Activated T-cell treated with anti-CD3 and anti-CD28 coated beads, Interleukin-2, amount 50 U/mL, for 1 hour (primary cell): ENCODE measurements at regions not wholly inside any gene's neighbourhood (a gene's known extent, or its start where the extent isn't known, plus 50 kb on each side); places are given as distances from the start of the nearest gene placed in this dataset.

Experiments used
- DNase-seq: peaks from one replicate; pipeline ENCODE4 v3.0.0-alpha.2; 2020

DNA sequence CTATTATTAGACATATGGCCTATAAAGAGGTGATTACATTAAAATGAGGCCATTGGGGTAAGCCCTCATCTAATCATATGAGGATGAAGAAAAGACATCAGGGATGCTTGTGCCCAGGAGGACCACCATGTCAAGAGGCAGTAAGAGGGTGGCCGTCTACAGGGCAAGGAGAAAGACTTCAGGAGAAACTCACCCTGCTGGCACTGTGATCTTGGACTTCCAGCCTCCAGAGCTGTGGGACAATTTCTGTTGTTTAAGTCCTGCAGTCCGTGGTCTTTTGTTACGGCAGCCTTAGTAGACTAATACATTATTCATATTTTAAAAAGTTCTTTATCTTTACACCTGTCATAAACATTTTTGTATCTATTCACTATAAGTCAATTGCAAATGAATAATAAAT lies 290.0 kb downstream of the PRL start:
- DNase-seq = no peak

DNA sequence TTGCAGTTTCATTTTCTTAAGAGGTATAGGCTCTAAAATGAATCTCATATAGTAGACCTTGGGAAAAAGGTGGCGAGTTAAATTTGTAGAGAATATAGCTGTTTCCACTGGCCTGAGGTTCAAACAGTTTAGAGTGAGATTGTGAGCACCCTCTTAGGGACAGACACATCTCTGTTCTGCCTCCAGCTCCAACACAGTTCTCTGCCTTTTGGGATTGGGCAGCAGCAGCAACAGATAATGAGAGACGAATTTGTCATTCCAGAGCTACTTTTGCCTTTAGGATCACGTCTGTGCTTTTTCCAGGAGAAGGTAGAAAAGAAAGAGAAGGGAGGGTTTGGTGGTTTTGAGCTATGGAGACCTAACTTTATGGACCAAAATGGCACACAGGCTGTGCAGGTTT lies 289.4 kb downstream of the PRL start:
- no peak for DNase-seq

DNA sequence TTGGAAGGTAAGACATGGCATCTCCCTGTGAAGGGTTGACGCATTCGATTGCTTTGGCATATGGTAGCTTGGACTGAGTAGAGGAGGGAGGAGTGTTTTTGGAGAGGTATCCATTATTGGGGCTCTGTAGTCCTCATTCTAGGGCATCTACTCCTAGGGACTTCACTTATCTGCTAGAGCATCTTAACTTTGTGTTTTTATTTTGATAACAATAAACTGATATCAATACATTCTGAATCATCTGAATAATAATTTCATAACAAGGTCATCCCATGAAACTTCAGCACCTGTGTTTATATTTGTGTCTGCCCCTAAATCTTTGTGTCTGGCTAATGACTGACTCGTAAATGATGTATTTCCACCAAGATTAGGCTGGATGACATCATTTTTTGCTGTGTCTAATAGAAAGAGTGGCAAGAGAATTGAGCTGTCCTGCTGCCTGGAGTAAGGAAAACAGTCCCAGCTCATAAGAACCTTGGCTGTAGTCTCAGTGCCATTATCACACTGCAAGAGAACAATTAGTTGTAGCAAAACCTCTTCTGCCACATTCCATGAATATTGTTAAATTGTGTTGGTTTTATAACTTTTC lies 288.5 kb downstream of the PRL start:
- DNase-seq = no peak

DNA sequence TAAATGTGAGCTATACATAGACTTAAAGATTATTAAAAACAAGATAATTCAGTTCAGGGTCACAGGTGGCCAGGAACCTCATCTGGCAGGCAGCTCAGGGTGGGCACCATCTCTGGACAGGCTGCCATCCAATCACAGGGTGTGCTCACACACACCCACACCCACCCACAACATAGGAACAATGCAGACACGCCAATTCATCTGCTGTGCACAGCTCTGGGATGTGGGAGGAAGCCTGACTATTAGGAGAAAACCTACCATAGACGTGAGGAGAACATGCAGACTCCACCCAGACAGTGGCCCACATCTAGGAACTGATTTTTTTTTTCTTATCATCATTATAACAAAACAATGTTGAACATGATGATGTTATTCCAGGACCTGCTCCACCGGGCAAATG lies 286.7 kb downstream of the PRL start:
- DNase-seq = no peak

DNA sequence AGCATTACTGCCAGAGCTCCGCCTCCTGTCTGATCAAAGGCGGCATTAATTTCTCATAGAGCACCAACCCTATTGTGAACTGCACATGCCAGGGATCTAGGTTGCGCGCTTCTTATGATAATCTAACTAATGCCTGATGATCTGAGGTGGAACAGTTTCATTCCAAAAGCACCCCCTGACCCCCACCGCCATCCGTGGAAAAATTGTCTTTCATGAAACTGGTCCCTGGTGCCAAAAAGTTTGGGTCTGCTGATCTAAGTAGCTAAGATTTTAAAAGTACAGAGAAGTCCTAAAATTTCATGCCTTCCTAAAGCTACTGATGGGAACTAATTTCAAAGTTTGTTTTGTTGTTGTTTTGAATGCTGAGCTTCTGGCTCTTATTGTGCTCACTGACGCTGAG lies 281.6 kb downstream of the PRL start:
- no peak for DNase-seq

DNA sequence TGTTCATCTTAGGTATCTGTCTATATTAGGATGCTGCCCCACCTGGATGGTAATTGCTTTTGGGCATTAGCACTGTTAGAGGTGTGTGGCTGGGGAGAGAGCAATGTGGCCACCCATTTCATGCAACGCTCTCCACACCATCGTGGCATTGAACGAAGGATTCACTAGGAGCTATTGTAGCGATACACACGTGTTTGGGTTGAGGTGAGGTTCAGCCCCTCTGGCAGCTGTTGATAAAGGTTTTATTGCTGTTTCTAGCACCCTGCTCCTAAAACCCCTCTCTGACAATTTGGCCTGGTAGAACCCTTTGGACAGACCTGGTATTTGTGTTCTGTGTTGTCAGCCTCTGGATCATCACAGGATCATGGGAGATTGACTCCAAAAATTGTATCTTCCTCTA lies 280.9 kb downstream of the PRL start:
- no peak for DNase-seq

DNA sequence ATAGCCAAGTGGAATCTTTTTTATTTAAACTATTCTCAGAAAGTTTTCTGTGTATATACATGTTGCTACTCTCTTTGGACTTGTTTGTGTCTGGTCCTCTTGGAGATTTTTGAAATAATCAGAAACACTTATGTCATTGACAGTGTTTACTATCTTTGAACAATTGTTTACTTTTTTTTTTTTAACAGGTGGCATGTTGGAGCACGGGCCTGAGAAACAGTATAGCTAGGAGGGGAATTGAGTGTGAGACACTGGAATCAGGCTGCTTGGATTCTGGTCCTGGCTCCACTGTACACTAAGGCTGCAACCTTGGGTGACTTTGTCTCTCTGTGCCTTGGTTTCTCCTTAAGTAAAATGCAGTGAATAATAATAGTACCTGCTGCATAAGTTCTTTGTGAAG lies 279.6 kb downstream of the PRL start:
- DNase-seq = no peak

DNA sequence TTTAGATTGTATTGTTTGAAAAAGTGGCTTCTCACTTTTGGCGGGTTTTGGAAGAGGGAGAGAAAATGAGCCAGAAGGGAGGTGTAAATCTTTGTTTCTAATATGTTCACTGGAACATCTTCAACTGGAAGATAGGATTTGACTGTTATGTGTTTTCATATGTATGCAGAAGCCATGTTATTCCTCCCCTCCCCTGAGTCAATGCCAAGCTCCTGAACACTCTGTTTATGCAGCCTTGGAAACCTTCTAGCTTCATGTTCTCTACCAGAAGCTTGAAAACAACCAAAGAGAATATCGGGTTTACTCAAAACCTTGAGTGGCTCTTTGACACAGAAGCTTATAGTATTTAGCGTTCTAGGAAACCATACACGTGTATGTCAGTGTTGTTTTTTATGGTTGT lies 279.1 kb downstream of the PRL start:
- DNase-seq = no peak

DNA sequence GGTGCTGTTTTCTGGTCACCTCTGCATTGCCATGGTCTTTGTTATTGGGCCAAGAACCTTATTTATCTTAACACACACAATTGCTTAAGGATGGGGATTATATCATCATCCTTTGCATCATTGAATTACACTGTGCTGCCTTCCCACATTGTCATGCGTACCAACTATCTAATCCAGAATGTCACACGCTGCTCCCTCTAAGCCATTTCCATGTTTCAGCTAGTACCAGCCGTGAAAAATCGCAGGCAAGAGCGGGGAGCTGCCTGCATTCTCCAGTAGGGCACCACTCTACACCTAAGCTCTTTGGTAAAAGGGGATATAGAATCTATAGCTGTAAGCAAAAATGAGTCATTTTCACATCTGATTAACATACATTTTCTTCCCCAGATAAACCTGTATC lies 277.0 kb downstream of the PRL start:
- no peak for DNase-seq

DNA sequence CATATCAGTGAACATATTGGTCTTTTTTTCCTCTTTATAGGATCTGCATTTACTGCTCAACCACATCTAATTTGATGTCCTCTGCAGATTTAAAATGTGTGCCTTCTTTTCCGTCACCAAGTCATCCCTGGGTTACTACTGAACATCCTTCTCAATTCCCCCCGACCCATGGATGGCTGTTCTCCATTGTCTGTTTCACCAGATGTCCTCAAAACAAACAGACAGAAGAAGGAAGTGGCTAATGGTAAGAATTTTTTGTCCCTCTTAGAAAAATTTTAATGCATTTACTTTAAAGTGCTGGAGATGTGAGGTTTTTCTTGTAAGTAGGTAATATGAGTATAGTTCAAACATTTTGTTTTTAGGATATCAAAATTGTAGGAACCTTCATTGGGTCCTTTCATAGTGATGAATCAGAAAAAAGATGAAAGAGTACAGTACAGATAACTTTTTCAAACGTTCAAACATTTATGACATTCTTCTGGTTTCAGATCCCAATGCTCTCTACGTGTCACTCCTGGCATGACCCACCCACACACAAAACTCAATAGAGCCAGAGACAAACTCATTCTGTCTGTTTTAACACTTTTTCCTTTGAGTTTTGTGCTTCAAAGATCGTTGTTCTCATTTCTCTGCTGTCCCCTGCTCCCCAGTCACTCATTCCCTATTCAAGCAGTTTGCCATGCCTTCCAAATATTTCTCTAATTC lies 276.4 kb downstream of the PRL start:
- no peak for DNase-seq

DNA sequence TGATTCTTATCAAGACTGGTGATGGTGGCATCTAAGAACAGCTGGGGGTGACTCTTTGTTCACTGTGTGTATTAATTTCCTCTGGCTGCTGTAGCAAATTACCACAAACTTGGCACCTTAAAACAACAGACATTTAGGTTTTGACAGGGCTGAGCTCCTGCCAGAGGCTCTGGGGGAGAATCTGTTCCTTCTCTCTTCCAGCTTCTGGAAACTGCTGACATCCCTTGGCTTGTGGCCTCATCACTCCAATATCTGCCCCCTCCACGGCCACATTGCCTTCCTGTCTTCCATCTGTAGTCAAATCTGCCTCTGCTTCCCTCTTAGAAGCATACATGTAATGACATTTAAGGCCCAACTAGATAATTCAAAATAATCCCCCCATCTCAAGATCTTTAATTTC lies 274.9 kb downstream of the PRL start:
- DNase-seq = no peak

DNA sequence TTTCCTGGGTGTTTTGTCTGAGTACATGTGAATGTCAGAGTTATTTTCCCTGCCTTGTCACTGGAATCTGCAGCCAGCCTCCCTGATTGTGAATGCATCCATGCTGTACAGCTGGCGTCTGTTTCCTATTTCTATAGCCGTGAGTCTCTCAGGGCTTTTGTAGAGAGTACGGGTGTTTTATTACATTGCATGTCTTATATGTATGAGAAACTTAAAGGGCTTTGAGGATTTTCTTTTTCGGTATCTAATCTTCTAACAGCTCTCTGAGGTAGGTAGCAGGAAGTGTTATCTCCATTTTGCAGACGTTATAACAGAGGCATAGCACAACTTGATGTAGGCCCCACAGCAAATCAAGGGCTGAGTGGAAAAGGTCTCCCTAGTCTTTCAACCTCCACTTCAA lies 272.9 kb downstream of the PRL start:
- no peak for DNase-seq

DNA sequence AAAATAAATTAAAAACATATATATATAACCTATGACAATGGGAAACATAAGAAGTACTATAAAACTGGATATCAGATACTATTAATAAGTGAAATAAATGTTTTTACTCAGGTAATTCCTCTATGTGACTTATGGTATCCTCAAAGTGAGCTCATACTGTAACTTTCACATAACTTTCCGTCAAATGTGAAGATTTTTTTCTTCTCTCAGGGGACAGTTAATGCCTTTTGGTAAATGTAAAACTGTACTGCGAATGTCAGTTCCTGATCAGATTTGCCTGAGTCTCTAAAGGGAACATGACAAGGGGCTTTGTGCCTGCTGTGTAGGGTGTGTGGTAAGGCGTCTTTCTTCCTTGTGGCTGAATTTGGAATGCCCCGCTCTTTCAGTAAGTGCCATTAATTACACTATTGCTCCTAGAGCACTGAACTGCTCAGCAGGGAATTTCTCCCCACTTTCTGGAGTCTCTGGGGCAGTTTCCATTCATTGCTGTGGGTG lies 271.8 kb downstream of the PRL start:
- DNase-seq = no peak

DNA sequence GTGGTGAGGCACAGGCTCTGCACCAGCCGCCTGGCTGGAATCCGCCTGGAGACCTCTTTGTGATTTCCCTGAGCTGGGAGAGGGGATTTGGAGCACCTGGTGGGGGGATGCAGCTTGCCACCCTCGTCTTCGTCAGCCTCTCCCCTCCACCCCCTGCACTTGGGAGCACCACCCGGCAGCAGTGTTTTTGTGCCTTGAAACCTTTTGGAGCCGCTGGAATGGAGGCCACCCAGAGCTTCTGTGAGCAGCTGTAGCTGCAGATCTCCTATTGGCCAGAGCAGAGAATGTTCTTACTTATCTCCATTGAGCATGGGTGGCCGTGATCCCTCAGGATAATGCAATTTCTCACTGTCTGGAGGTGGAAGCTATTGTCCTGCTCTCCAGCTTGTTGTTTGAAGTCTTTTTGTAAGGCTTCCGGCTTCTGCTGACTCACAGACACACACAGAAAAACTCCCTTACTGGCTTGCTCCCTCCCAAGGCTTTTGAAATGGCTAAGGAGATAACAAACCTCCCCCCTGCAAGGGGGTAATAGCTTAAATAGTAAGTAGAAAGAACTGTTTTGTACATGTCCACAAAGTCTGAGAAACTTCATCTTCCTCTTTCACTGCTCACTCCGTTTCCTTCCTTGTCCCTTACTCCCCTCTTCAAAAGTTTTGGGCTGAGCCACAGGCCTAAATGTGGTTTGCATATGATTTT lies 271.2 kb downstream of the PRL start:
- DNase-seq = no peak

DNA sequence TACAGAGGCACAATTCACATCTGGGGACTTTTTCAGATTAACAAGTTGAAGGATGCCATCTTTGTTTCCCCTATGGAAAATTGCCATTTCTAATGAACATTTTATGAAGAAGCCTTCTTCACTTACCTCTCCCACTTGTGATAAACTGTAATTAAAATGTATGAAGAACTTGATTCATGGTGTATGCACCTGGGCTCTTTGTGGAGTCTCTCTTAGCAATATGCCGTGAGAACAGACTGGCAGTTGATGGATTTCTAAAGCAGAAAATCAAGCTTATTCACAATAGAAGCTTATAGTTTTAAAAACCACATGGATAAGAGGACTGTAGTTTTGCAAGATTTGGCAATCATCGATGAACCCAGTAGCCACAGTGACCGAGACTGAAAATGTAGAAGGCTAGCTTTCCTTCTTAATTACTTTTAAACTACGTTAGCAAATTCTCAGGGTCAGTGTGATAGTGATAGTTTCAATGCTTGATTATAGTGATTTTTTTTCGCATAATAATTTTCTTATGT lies 270.6 kb downstream of the PRL start:
- no peak for DNase-seq

DNA sequence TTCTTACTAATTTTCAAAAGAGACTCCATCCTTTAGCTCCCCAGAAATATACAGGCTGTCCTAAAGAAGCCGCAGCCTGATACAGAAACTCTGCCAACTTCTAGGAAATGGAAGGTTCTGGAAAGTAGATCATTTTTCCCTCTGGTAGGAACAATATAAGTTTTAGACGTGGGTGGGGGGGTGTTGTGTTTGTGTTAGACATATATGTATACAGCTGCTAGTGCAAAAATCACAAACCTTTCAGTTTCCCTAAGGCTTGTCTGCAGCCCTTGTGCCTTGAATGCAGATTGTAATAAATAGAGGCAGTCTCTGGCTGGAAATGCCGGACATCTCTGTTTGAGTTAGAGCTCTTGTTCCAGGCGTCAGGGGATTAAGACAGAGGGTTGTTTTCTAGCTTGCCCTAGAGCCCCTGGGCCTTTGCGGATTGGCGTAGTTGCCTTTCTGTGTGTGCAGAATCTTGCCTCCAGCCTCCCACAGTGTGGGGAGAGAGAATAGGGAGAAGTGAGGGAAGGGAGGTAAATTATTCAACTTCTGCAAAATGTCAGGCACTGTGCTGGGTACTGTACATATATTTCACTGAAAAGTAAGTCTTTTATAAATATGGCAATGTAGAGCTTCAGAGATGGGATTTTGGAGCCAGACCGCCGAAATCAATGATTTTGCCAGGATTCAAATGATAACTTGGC lies 269.7 kb downstream of the PRL start:
- no peak for DNase-seq

DNA sequence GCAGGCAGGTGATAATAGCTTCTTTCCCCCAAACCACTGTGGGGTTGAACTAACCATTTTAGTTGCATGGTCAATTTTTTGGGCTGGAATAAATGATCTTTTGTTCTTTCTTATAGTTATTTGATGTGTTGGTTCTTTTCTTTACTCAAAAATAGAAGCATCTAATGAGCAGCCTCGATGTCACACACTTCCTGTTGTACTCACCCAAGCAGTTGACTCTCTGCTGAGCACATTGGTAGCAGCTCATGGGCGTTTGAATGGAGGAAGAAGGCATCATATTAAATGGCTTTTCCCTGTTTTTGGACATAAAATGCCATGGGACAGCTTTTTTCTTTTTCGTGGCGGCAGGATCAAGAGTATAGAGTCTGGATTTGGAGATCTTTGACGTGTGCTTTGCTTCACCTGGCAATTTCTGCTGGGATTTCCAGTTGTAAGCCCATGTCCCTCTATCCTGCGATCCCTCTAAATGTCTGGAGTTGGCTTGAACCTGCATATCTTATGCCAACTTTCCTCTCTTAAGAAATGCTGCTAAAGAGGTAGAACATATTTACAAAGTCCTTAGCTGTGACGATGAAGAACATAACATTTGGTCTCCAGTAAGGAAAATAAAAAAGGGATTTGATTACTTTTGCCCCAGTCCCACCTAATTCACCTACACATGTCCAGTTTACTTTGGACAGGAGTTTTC lies 268.3 kb downstream of the PRL start:
- no peak for DNase-seq

DNA sequence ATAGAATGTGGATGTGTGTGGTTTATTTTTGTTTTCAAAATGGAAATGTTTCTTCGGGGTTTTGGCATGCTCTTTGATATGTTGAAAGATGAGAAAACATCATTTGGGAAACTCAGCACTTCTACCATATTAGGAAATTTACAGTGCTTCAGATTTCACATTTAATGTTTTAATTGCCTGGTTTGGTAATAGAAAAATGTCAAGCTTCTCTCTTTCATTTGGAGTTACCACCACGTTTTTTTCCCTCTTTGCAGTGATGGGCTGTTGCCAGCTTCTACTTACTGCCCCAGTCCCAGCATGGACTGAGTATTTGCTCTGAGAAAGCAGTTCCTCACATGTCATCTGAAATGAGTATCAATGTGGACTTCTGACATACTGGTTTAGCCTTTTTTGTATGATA lies 267.7 kb downstream of the PRL start:
- DNase-seq = no peak

DNA sequence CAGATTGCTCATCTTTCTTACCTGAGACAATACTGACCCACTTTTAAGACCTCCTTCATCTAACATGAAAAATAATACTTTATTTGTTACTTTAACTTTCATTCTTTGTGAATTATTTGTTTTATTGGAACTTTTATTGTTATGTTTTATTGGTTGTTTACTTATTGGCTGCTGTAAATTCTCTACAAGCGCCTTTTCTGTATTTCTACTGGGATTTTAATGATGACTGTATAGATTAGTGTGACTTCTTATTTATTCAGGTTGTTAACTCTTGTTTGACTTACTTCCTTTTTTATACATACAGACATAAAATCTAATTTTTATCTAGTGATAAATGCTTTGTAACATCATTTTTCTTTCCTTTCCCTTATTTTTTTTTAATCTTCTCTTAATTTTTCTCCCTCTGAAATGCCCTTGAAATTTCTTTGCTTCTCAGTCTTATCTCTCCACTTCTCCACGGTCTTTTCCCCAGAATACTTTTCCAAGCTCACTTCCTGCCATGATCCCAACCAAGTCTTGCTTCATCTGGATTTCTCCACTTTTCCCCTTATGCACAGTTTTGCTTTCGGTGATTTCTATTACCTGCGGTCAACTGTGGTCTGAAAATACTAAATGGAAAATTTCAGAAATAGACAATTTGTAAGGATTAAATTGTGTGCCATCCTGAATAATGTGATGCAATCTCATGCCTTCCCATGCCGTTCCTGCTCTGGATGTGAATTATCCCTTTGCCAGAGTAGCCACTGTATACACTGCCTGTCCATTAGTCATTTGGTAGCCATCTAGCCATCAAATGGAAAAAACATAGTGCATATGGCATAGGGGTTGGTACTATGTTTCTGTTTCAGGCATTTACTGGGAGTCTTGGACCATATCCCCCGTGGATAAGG lies 265.9 kb downstream of the PRL start:
- no peak for DNase-seq

DNA sequence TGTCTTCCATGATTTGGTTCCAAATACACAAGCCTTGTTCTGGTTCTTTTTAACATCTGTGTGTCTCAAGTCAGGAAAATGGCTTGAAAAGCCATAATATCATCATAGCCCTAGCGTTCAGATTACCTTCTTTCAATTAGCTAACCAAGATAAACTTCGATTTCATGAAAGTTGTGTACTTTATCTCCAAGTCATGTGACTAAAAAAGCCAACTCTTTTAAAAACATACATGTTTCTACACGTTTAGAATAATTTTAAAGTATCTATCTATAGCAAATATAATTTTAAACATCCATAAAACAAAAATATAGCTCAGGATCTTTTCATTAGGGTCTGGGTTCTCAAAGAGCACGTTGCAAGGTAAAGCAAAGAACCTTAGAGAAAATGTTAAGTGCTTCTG lies 261.1 kb downstream of the PRL start:
- no peak for DNase-seq

DNA sequence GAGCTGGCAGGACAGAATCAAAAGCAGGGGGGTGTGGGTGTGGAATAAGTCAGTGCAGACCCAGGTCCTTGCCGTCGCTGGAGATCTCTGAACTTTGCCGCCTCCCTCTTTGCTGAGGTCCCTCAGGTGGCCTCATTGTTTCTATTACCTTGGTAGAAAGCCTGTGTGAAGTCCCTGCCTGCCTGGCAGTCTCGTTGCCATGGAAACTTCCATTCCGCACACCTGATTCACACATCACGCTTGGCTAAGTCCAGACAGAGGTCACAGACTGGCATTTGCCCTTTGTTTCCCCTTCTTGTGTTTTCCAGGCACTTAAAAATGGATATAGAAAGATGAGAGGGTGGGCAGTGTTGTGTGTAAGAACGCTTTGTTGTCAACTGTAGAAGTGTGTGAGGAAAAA lies 260.6 kb downstream of the PRL start:
- DNase-seq = peak; percentile 16

DNA sequence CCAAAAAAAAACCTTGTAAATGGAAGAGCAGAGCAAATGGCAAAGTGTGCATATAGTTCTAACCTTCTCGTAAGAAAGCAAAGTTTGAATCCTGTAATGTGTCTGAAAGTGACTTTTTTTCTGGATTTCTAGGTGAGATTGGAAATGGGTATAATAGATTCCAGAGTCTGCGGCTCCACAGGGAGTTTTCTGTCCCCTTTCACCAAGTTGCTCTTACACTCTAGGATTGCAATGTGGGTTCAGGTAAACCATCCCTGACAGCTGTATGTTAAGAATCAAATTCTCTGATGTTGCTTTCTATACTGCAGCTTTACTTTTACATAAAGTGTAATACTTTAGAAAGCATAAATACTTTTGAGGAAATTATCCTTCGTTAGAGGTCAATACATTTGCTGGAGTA lies 260.1 kb downstream of the PRL start:
- no peak for DNase-seq
